ENCODE measurements at regions not wholly inside any gene's neighbourhood (a gene's known extent, or its start where the extent isn't known, plus 50 kb on each side); places are given as distances from the start of the nearest gene placed in this dataset.

- TF ChIP-seq SIN3A (IDR thresholded peaks at IDR 0.05; ENCODE audit: borderline replicate concordance, insufficient read depth, low read length) (no peak), POLR2AphosphoS5 (IDR thresholded peaks at IDR 0.05; ENCODE audit: low read depth, low read length) (no peak), REST (IDR thresholded peaks at IDR 0.05; ENCODE audit: insufficient read depth in 1 of 2, low read depth in 2 of 2, low read length in 2 of 2) (no peak), TAF1 (IDR thresholded peaks at IDR 0.05; ENCODE audit: borderline replicate concordance, insufficient read depth, low read length) (no peak)
Measured at GRCh38 chr6:163872335-163872734, 457.8 kb downstream of the QKI start.
